ENCODE measurements at regions not wholly inside any gene's neighbourhood (a gene's known extent, or its start where the extent isn't known, plus 50 kb on each side); places are given as distances from the start of the nearest gene placed in this dataset.

DNA sequence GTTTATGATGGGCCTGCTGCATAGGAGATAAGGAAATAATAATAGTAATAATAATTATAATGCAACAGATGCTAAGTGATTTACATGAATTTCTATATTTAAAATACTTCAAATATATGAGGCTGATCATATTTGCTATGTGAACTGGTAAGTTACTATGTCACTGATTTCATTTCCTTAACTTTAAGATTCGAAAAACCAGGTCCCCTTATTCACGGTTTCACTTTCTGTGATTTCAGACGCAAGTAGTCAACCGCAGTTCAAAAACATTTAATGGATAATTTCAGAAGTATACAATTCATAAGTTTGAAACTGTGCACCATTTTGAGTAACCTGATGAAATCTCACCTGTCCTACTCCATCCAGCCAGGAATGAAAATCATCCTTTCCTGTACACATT, 1697.1 kb upstream of the LRRTM1 start:
- no peaks in the 10 kb centered on the region for H3K9me3 ChIP-seq (ENCODE audit: insufficient read depth, low read length)
- no peak overlapping the region for H3K9ac ChIP-seq (ENCODE audit: low read length)
- H3K27me3 ChIP-seq (ENCODE audit: low read length) = no peaks in the 10 kb centered on the region
- no peak overlapping the region for H3K27ac ChIP-seq (ENCODE audit: low read depth, low read length)
- H3K79me2 ChIP-seq (ENCODE audit: insufficient read depth, low read length) = no peaks in the 10 kb centered on the region
- TF ChIP-seq EZH2phosphoT487 (conservative IDR thresholded peaks at IDR 0.05; ENCODE audit: low read length) = no peak
- TF ChIP-seq, protein P1, sequence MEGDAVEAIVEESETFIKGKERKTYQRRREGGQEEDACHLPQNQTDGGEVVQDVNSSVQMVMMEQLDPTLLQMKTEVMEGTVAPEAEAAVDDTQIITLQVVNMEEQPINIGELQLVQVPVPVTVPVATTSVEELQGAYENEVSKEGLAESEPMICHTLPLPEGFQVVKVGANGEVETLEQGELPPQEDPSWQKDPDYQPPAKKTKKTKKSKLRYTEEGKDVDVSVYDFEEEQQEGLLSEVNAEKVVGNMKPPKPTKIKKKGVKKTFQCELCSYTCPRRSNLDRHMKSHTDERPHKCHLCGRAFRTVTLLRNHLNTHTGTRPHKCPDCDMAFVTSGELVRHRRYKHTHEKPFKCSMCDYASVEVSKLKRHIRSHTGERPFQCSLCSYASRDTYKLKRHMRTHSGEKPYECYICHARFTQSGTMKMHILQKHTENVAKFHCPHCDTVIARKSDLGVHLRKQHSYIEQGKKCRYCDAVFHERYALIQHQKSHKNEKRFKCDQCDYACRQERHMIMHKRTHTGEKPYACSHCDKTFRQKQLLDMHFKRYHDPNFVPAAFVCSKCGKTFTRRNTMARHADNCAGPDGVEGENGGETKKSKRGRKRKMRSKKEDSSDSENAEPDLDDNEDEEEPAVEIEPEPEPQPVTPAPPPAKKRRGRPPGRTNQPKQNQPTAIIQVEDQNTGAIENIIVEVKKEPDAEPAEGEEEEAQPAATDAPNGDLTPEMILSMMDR (IDR thresholded peaks at IDR 0.05; ENCODE audit: insufficient read depth, low read length, poor library complexity, severe bottlenecking) = no peak
- H3K4me3 ChIP-seq (ENCODE audit: insufficient read depth, low read length, poor library complexity, severe bottlenecking) = no peak overlapping the region
- no peaks in the 10 kb centered on the region for H4K20me1 ChIP-seq (ENCODE audit: low read depth, low read length)
- no peaks in the 10 kb centered on the region for H3K36me3 ChIP-seq (ENCODE audit: low read length)
- H3F3A ChIP-seq (ENCODE audit: insufficient read depth) = no peaks in the 10 kb centered on the region
- no peak overlapping the region for H3K4me2 ChIP-seq (ENCODE audit: low read depth, low read length, poor library complexity, severe bottlenecking)
- H2AFZ ChIP-seq (ENCODE audit: low read depth, low read length, severe bottlenecking) = no peak overlapping the region
- 0 out of 2 replicates have a peak, but pooled peaks cover 3% of the 10 kb centered on the region for H3K9me2 ChIP-seq (replicated peaks; ENCODE audit: insufficient read depth, low read length)

DNA sequence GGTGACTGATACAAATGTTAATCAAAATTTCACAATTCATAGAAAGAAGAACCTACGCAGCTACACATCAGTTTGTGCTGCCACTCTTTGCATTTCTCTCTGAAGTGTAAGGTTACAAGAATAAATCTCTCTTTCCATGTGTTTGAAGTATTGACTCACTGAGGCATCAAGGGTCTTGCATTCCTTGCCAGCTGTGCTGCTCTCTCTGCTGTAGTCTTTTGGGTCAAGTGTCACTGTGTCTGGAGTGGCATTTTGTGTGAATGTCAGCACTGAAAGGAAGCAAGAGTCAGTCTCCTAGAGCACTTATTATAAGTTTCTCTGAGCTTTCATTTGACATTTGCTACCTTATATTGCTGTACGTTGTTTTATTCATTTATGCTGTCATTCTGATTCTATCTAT, 1696.1 kb upstream of the LRRTM1 start:
- Histone ChIP-seq H3K9me3 (ENCODE audit: insufficient read depth, low read length) (no peaks in the 10 kb centered on the region), H3K9ac (ENCODE audit: low read length) (no peak overlapping the region), H3F3A (ENCODE audit: insufficient read depth) (no peaks in the 10 kb centered on the region), H4K20me1 (ENCODE audit: low read depth, low read length) (no peaks in the 10 kb centered on the region), H3K9me2 (replicated peaks; ENCODE audit: insufficient read depth, low read length) (0 out of 2 replicates have a peak, but pooled peaks cover 3% of the 10 kb centered on the region), H3K79me2 (ENCODE audit: insufficient read depth, low read length) (no peaks in the 10 kb centered on the region), H3K27me3 (ENCODE audit: low read length) (no peaks in the 10 kb centered on the region), H2AFZ (ENCODE audit: low read depth, low read length, severe bottlenecking) (no peak overlapping the region), H3K27ac (ENCODE audit: low read depth, low read length) (no peak overlapping the region), H3K36me3 (ENCODE audit: low read length) (no peaks in the 10 kb centered on the region), H3K4me3 (ENCODE audit: insufficient read depth, low read length, poor library complexity, severe bottlenecking) (no peak overlapping the region), H3K4me2 (ENCODE audit: low read depth, low read length, poor library complexity, severe bottlenecking) (no peak overlapping the region)
- TF ChIP-seq, protein P1 (IDR thresholded peaks at IDR 0.05; ENCODE audit: insufficient read depth, low read length, poor library complexity, severe bottlenecking) = no peak
- TF ChIP-seq EZH2phosphoT487 (conservative IDR thresholded peaks at IDR 0.05; ENCODE audit: low read length) = no peak

DNA sequence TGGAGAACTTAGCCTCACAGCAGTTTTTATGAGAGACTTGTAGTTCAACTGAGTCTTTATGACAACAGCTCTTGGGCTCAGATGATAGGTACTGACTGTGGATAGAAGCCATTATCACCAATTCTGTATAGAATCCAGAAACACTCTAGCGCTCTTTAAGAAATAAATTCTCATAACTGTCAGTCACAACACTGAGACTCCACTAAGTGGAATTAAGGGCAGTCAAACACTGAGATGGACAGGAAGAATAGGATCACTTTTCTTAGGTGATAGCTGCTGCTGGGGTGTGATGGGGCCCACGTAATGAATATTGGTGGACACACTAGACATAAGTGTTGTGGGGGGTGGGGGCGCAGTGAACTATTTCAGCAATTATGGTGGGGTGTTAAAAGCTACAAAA, 1691.8 kb upstream of the LRRTM1 start:
- H3F3A ChIP-seq (ENCODE audit: insufficient read depth) = no peaks in the 10 kb centered on the region

More for the DNA sequence above, 1691.8 kb upstream of the LRRTM1 start:
- H3K9ac ChIP-seq (ENCODE audit: low read length) = no peak overlapping the region
- 0 out of 2 replicates have a peak, but pooled peaks cover 2% of the 10 kb centered on the region for H3K9me3 ChIP-seq (ENCODE audit: insufficient read depth, low read length)
- H3K27me3 ChIP-seq (ENCODE audit: low read length) = no peaks in the 10 kb centered on the region
- no peak overlapping the region for H3K4me2 ChIP-seq (ENCODE audit: low read depth, low read length, poor library complexity, severe bottlenecking)
- no peaks in the 10 kb centered on the region for H3K36me3 ChIP-seq (ENCODE audit: low read length)
- H3K79me2 ChIP-seq (ENCODE audit: insufficient read depth, low read length) = no peaks in the 10 kb centered on the region
- H4K20me1 ChIP-seq (ENCODE audit: low read depth, low read length) = no peaks in the 10 kb centered on the region
- H3K4me3 ChIP-seq (ENCODE audit: insufficient read depth, low read length, poor library complexity, severe bottlenecking) = no peak overlapping the region
- no peak overlapping the region for H3K27ac ChIP-seq (ENCODE audit: low read depth, low read length)
- TF ChIP-seq, protein P1 (IDR thresholded peaks at IDR 0.05; ENCODE audit: insufficient read depth, low read length, poor library complexity, severe bottlenecking) = no peak
- no peak for TF ChIP-seq EZH2phosphoT487 (conservative IDR thresholded peaks at IDR 0.05; ENCODE audit: low read length)
- H3K9me2 ChIP-seq (replicated peaks; ENCODE audit: insufficient read depth, low read length) = no peaks in the 10 kb centered on the region
- H2AFZ ChIP-seq (ENCODE audit: low read depth, low read length, severe bottlenecking) = no peak overlapping the region

Data from SU-DHL-6 (cell line).